Naive thymus-derived CD4-positive, alpha-beta T cell (primary cell): ENCODE measurements at regions not wholly inside any gene's neighbourhood (a gene's known extent, or its start where the extent isn't known, plus 50 kb on each side); places are given as distances from the start of the nearest gene placed in this dataset.
"Not testable (repeated sequence)": the region's sequence is repeated elsewhere in the genome, so short reads cannot be mapped to it uniquely, and the experiment has no call there.

ENCODE experiments used
- ATAC-seq: fragments of 150-1000 bp; cut with Tn5 transposase; 2 replicates; pipeline ENCODE4 v1.10.0; 2021; ENCODE audit warnings: mild to moderate bottlenecking, moderate library complexity
- CTCF ChIA-PET: fragments of 350-600 bp; sonication (Branson Sonifier 250); formaldehyde crosslinking; loops from one replicate; lab custom pipeline; 2021; ENCODE audit warnings: antibody characterized with exemption; lab: Charles Lee
- POLR2A ChIA-PET: fragments of 350-600 bp; sonication (Branson Sonifier 250); formaldehyde crosslinking; loops from one replicate; lab custom pipeline; 2021; ENCODE audit warnings: antibody characterized with exemption, inconsistent platforms; lab: Charles Lee
- DNase-seq, 9 donors: peaks; one replicate each; pipeline versions ENCODE4 v3.0.0 to v3.0.0-alpha.2; 2020 to 2022; ENCODE audit warnings: mixed read lengths in 1 of 9
- H3K27ac ChIP-seq: one replicate; pipeline ENCODE4 v1.7.0; 2013; ENCODE audit warnings: mild to moderate bottlenecking, low read depth, low read length, moderate library complexity
- H3K27me3 ChIP-seq, 2 donors: one replicate each; pipeline ENCODE4 v1.7.0; 2013; ENCODE audit warnings: low read length in 2 of 2, mild to moderate bottlenecking in 2 of 2, moderate library complexity in 2 of 2; ENCODE audit not compliant: control insufficient read depth in 2 of 2, insufficient read depth in 2 of 2
- H3K36me3 ChIP-seq, 3 experiments: 1 replicate in 2 of 3; 2 replicates in 1 of 3; pipeline ENCODE4 v1.7.0; 2013; ENCODE audit warnings: low read length in 3 of 3, mild to moderate bottlenecking in 3 of 3, moderate library complexity in 1 of 3; ENCODE audit not compliant: insufficient read depth in 3 of 3, control insufficient read depth in 2 of 3
- H3K4me1 ChIP-seq, 2 donors: one replicate each; pipeline ENCODE4 v1.7.0; 2013; ENCODE audit warnings: low read length in 2 of 2, mild to moderate bottlenecking in 2 of 2, moderate library complexity in 1 of 2; ENCODE audit not compliant: control insufficient read depth in 2 of 2, insufficient read depth in 2 of 2
- H3K4me3 ChIP-seq: 2 replicates; pipeline ENCODE4 v1.7.0; 2013; ENCODE audit warnings: mild to moderate bottlenecking, low read length
- H3K9me3 ChIP-seq, 3 experiments: 1 replicate in 2 of 3; 2 replicates in 1 of 3; pipeline ENCODE4 v1.7.0; 2013; ENCODE audit warnings: low read length in 3 of 3; ENCODE audit not compliant: control insufficient read depth in 2 of 3
- H3K27ac Mint-ChIP-seq, 9 donors: one replicate each; pipeline ENCODE4 v1.8.0; 2020 to 2022; ENCODE audit warnings: mixed read lengths in 9 of 9, mild to moderate bottlenecking in 8 of 9, moderate library complexity in 5 of 9, inconsistent platforms in 2 of 9
- H3K27me3 Mint-ChIP-seq, 5 donors: one replicate each; pipeline ENCODE4 v1.8.0; 2021 to 2022; ENCODE audit warnings: mixed read lengths in 5 of 5, mild to moderate bottlenecking in 1 of 5
- H3K36me3 Mint-ChIP-seq, 5 donors: one replicate each; pipeline ENCODE4 v1.8.0; 2020 to 2022; ENCODE audit warnings: mixed read lengths in 5 of 5, mild to moderate bottlenecking in 3 of 5, inconsistent platforms in 1 of 5
- H3K4me1 Mint-ChIP-seq, 7 donors: one replicate each; pipeline ENCODE4 v1.8.0; 2020 to 2022; ENCODE audit warnings: mixed read lengths in 7 of 7, mild to moderate bottlenecking in 3 of 7, inconsistent platforms in 1 of 7
- H3K4me3 Mint-ChIP-seq, 10 donors: one replicate each; pipeline ENCODE4 v1.8.0; 2020 to 2022; ENCODE audit warnings: mild to moderate bottlenecking in 10 of 10, mixed read lengths in 10 of 10, moderate library complexity in 6 of 10, inconsistent platforms in 2 of 10
- H3K9me3 Mint-ChIP-seq, 11 donors: one replicate each; pipeline ENCODE4 v1.8.0; 2020 to 2022; ENCODE audit warnings: mixed read lengths in 11 of 11, mild to moderate bottlenecking in 4 of 11, inconsistent platforms in 1 of 11, moderate library complexity in 1 of 11
- intact Hi-C, 2 donors: fragments of 100-400 bp; cut with micrococcal nuclease; formaldehyde crosslinking; loops; one replicate each; pipeline ENCODE4 v1.15.1; 2023

- Mint-ChIP-seq H3K27ac (no peak overlapping the region), H3K4me3 (no peak overlapping the region), H3K27me3 (peaks cover 0 to 5% (median 0%) of the 10 kb centered on the region in 5 donors), H3K36me3 (no peaks in the 10 kb centered on the region), H3K9me3 (peaks cover 0 to 25% (median 8%) of the 10 kb centered on the region in 11 donors), H3K4me1 (no peaks in the 10 kb centered on the region)
- peaks cover 0 to 7% (median 0%) of the 10 kb centered on the region in 3 experiments for H3K9me3 ChIP-seq
- CTCF ChIA-PET: no interaction called here
- no peaks in the 10 kb centered on the region for H3K36me3 ChIP-seq
- ATAC-seq (no peak), DNase-seq (no peak)
- no peaks in the 10 kb centered on the region for H3K4me1 ChIP-seq
- H3K4me3 ChIP-seq: no peak overlapping the region
- no peaks in the 10 kb centered on the region for H3K27me3 ChIP-seq
- intact Hi-C loops: no loop called here
- no peak overlapping the region for H3K27ac ChIP-seq
- POLR2A ChIA-PET: no interaction called here
Observed at GRCh38 chr7:145398758-145399157, 562.9 kb upstream of the TPK1 start.

- Mint-ChIP-seq H3K4me3 (no peak overlapping the region), H3K27ac (no peak overlapping the region), H3K36me3 (no peaks in the 10 kb centered on the region), H3K27me3 (peaks cover 0 to 3% (median 0%) of the 10 kb centered on the region in 5 donors), H3K9me3 (peaks cover 0 to 14% (median 3%) of the 10 kb centered on the region in 11 donors), H3K4me1 (no peaks in the 10 kb centered on the region)
- no peaks in the 10 kb centered on the region for H3K4me1 ChIP-seq
- ChIA-PET CTCF (no interaction called here), POLR2A (no interaction called here)
- no peak for DNase-seq
- H3K36me3 ChIP-seq: no peaks in the 10 kb centered on the region
- intact Hi-C loops: no loop called here
- no peak overlapping the region for H3K27ac ChIP-seq
- no peaks in the 10 kb centered on the region for H3K27me3 ChIP-seq
- no peaks in the 10 kb centered on the region for H3K9me3 ChIP-seq
- ATAC-seq: no peak
- no peak overlapping the region for H3K4me3 ChIP-seq
Observed at GRCh38 chr7:145394126-145394525, 558.3 kb upstream of the TPK1 start.

GRCh38 chr7:145382762-145383161 is 546.9 kb upstream of the TPK1 start:
- Mint-ChIP-seq H3K4me3 (no peak overlapping the region), H3K4me1 (no peaks in the 10 kb centered on the region), H3K9me3 (peaks cover 5 to 30% (median 12%) of the 10 kb centered on the region in 11 donors), H3K36me3 (no peaks in the 10 kb centered on the region), H3K27me3 (no peaks in the 10 kb centered on the region), H3K27ac (no peak overlapping the region)
- intact Hi-C loops: no loop called here
- no peaks in the 10 kb centered on the region for H3K27me3 ChIP-seq
- H3K4me3 ChIP-seq: no peak overlapping the region
- H3K9me3 ChIP-seq: peaks cover 0 to 16% (median 0%) of the 10 kb centered on the region in 3 experiments
- CTCF ChIA-PET: no interaction called here
- no peaks in the 10 kb centered on the region for H3K36me3 ChIP-seq
- ATAC-seq (no peak), DNase-seq (no peak)
- H3K27ac ChIP-seq: no peak overlapping the region
- POLR2A ChIA-PET: no interaction called here
- no peaks in the 10 kb centered on the region for H3K4me1 ChIP-seq

GRCh38 chr7:145378197-145378596 is 542.3 kb upstream of the TPK1 start:
- Mint-ChIP-seq H3K27me3 (no peaks in the 10 kb centered on the region), H3K27ac (no peak overlapping the region), H3K4me1 (no peaks in the 10 kb centered on the region), H3K4me3 (no peak overlapping the region), H3K36me3 (no peaks in the 10 kb centered on the region), H3K9me3 (peaks cover 0 to 15% (median 4%) of the 10 kb centered on the region in 11 donors)
- ATAC-seq (no peak), DNase-seq (no peak)
- Histone ChIP-seq H3K27ac (no peak overlapping the region), H3K9me3 (no peaks in the 10 kb centered on the region), H3K36me3 (no peaks in the 10 kb centered on the region), H3K27me3 (no peaks in the 10 kb centered on the region), H3K4me3 (no peak overlapping the region), H3K4me1 (no peaks in the 10 kb centered on the region)
- ChIA-PET POLR2A (no interaction called here), CTCF (no interaction called here)
- intact Hi-C loops: no loop called here

- H3K4me1 Mint-ChIP-seq: no peaks in the 10 kb centered on the region
- no peaks in the 10 kb centered on the region for H3K36me3 Mint-ChIP-seq
- POLR2A ChIA-PET: no interaction called here
Observed at GRCh38 chr7:145360511-145361100, 524.8 kb upstream of the TPK1 start.

GRCh38 chr7:145350334-145350733 is 514.5 kb upstream of the TPK1 start:
- H3K4me3 ChIP-seq: no peak overlapping the region
- H3K27ac ChIP-seq: no peak overlapping the region
- no peak for ATAC-seq
- H3K27me3 ChIP-seq: no peaks in the 10 kb centered on the region
- POLR2A ChIA-PET: no interaction called here
- DNase-seq: no peak
- CTCF ChIA-PET: no interaction called here
- Mint-ChIP-seq H3K4me1 (no peaks in the 10 kb centered on the region), H3K27me3 (no peaks in the 10 kb centered on the region), H3K9me3 (peaks cover 5 to 30% (median 12%) of the 10 kb centered on the region in 11 donors), H3K4me3 (no peak overlapping the region), H3K36me3 (no peaks in the 10 kb centered on the region), H3K27ac (no peak overlapping the region)
- no peaks in the 10 kb centered on the region for H3K4me1 ChIP-seq
- H3K9me3 ChIP-seq: no peaks in the 10 kb centered on the region
- intact Hi-C loops: no loop called here
- H3K36me3 ChIP-seq: no peaks in the 10 kb centered on the region

More at GRCh38 chr7:145360511-145361100, 524.8 kb upstream of the TPK1 start:
- peaks cover 0 to 20% (median 9%) of the 10 kb centered on the region in 11 donors for H3K9me3 Mint-ChIP-seq
- CTCF ChIA-PET: no interaction called here
- H3K4me3 ChIP-seq: no peak overlapping the region
- H3K9me3 ChIP-seq: no peaks in the 10 kb centered on the region
- DNase-seq (no peak), ATAC-seq (no peak)
- no peaks in the 10 kb centered on the region for H3K36me3 ChIP-seq
- H3K27ac Mint-ChIP-seq: no peak overlapping the region
- H3K27me3 ChIP-seq: no peaks in the 10 kb centered on the region
- no peaks in the 10 kb centered on the region for H3K4me1 ChIP-seq
- intact Hi-C loops: no loop called here
- no peaks in the 10 kb centered on the region for H3K27me3 Mint-ChIP-seq
- no peak overlapping the region for H3K4me3 Mint-ChIP-seq
- H3K27ac ChIP-seq: no peak overlapping the region

- H3K9me3 ChIP-seq, H3K27ac Mint-ChIP-seq, H3K4me3 ChIP-seq, H3K36me3 Mint-ChIP-seq, H3K4me1 Mint-ChIP-seq, H3K4me3 Mint-ChIP-seq, H3K27ac ChIP-seq, POLR2A ChIA-PET, H3K36me3 ChIP-seq, H3K4me1 ChIP-seq, H3K27me3 Mint-ChIP-seq, DNase-seq, H3K27me3 ChIP-seq, ATAC-seq, CTCF ChIA-PET, intact Hi-C loops: not testable (repeated sequence)
- peaks cover 5 to 33% (median 12%) of the 10 kb centered on the region in 11 donors for H3K9me3 Mint-ChIP-seq
Observed at GRCh38 chr7:145349452-145349851, 513.6 kb upstream of the TPK1 start.
